ENCODE measurements at regions not wholly inside any gene's neighbourhood (a gene's known extent, or its start where the extent isn't known, plus 50 kb on each side); places are given as distances from the start of the nearest gene placed in this dataset.

DNA sequence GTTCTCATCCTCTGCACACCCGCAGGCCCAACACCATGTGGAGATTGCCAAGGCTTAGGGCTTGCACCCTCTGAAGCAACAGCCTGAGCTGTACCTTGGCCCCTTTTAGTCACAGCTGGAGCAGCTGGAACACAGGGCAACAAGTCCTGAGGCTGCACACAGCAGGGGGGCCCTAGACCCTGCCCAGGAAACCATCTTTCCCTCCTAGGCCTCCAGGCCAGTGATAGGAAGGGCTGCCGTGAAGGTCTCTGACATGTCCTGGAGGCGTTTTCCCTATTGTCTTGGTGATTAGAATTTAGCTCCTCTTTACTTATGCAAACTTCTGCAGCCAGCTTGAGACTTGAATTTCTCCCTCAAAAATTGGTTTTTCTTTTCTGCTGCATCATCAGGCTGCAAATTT lies 373.5 kb upstream of the CLEC14A start:
- H3K4me1 Mint-ChIP-seq = peaks cover 7% of the 10 kb centered on the region
- no peak overlapping the region for H3K27ac Mint-ChIP-seq
- H3K4me3 Mint-ChIP-seq = no peak overlapping the region
- peaks cover 82% of the 10 kb centered on the region for H3K9me3 Mint-ChIP-seq
- ChIA-PET POLR2A (no interaction called here), CTCF (no interaction called here)
- peaks cover 10% of the 10 kb centered on the region for H3K27me3 Mint-ChIP-seq (ENCODE audit: low read depth)
- TF ChIP-seq ZNF263 (CRISPR knock-in tag; IDR thresholded peaks at IDR 0.05; ENCODE audit: low read depth) (no peak), ETV6 (CRISPR knock-in tag; IDR thresholded peaks at IDR 0.05) (no peak), ZBTB21 (CRISPR knock-in tag; IDR thresholded peaks at IDR 0.05; ENCODE audit: borderline replicate concordance) (no peak), ATF1 (CRISPR knock-in tag; IDR thresholded peaks at IDR 0.05) (no peak), RORB (CRISPR knock-in tag; IDR thresholded peaks at IDR 0.05) (no peak), CREM (CRISPR knock-in tag; IDR thresholded peaks at IDR 0.05) (no peak), ZNF219 (CRISPR knock-in tag; IDR thresholded peaks at IDR 0.05; ENCODE audit: borderline replicate concordance) (no peak), TEAD4 (CRISPR knock-in tag; IDR thresholded peaks at IDR 0.05) (no peak), ZNF671 (CRISPR knock-in tag; IDR thresholded peaks at IDR 0.05) (no peak), CREB1 (CRISPR knock-in tag; IDR thresholded peaks at IDR 0.05) (no peak), NFYB (CRISPR knock-in tag; conservative IDR thresholded peaks at IDR 0.05; ENCODE audit: low read depth) (no peak), SMAD4 (CRISPR knock-in tag; IDR thresholded peaks at IDR 0.05) (no peak), NR2C2 (CRISPR knock-in tag; IDR thresholded peaks at IDR 0.05) (no peak), ZNF138 (CRISPR knock-in tag; conservative IDR thresholded peaks at IDR 0.05) (no peak)
- TF ChIP-seq, protein P1, sequence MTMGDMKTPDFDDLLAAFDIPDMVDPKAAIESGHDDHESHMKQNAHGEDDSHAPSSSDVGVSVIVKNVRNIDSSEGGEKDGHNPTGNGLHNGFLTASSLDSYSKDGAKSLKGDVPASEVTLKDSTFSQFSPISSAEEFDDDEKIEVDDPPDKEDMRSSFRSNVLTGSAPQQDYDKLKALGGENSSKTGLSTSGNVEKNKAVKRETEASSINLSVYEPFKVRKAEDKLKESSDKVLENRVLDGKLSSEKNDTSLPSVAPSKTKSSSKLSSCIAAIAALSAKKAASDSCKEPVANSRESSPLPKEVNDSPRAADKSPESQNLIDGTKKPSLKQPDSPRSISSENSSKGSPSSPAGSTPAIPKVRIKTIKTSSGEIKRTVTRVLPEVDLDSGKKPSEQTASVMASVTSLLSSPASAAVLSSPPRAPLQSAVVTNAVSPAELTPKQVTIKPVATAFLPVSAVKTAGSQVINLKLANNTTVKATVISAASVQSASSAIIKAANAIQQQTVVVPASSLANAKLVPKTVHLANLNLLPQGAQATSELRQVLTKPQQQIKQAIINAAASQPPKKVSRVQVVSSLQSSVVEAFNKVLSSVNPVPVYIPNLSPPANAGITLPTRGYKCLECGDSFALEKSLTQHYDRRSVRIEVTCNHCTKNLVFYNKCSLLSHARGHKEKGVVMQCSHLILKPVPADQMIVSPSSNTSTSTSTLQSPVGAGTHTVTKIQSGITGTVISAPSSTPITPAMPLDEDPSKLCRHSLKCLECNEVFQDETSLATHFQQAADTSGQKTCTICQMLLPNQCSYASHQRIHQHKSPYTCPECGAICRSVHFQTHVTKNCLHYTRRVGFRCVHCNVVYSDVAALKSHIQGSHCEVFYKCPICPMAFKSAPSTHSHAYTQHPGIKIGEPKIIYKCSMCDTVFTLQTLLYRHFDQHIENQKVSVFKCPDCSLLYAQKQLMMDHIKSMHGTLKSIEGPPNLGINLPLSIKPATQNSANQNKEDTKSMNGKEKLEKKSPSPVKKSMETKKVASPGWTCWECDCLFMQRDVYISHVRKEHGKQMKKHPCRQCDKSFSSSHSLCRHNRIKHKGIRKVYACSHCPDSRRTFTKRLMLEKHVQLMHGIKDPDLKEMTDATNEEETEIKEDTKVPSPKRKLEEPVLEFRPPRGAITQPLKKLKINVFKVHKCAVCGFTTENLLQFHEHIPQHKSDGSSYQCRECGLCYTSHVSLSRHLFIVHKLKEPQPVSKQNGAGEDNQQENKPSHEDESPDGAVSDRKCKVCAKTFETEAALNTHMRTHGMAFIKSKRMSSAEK (CRISPR knock-in tag; IDR thresholded peaks at IDR 0.05; ENCODE audit: borderline replicate concordance) = no peak
- TF ChIP-seq, protein P2, sequence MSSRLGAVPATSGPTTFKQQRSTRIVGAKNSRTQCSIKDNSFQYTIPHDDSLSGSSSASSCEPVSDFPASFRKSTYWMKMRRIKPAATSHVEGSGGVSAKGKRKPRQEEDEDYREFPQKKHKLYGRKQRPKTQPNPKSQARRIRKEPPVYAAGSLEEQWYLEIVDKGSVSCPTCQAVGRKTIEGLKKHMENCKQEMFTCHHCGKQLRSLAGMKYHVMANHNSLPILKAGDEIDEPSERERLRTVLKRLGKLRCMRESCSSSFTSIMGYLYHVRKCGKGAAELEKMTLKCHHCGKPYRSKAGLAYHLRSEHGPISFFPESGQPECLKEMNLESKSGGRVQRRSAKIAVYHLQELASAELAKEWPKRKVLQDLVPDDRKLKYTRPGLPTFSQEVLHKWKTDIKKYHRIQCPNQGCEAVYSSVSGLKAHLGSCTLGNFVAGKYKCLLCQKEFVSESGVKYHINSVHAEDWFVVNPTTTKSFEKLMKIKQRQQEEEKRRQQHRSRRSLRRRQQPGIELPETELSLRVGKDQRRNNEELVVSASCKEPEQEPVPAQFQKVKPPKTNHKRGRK (CRISPR knock-in tag; IDR thresholded peaks at IDR 0.05; ENCODE audit: borderline replicate concordance) = no peak
- TF ChIP-seq, protein P3, sequence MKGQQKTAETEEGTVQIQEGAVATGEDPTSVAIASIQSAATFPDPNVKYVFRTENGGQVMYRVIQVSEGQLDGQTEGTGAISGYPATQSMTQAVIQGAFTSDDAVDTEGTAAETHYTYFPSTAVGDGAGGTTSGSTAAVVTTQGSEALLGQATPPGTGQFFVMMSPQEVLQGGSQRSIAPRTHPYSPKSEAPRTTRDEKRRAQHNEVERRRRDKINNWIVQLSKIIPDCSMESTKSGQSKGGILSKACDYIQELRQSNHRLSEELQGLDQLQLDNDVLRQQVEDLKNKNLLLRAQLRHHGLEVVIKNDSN (CRISPR knock-in tag; IDR thresholded peaks at IDR 0.05) = no peak
- TF ChIP-seq, protein P4, sequence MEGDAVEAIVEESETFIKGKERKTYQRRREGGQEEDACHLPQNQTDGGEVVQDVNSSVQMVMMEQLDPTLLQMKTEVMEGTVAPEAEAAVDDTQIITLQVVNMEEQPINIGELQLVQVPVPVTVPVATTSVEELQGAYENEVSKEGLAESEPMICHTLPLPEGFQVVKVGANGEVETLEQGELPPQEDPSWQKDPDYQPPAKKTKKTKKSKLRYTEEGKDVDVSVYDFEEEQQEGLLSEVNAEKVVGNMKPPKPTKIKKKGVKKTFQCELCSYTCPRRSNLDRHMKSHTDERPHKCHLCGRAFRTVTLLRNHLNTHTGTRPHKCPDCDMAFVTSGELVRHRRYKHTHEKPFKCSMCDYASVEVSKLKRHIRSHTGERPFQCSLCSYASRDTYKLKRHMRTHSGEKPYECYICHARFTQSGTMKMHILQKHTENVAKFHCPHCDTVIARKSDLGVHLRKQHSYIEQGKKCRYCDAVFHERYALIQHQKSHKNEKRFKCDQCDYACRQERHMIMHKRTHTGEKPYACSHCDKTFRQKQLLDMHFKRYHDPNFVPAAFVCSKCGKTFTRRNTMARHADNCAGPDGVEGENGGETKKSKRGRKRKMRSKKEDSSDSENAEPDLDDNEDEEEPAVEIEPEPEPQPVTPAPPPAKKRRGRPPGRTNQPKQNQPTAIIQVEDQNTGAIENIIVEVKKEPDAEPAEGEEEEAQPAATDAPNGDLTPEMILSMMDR (IDR thresholded peaks at IDR 0.05) = no peak
- TF ChIP-seq, protein P5, sequence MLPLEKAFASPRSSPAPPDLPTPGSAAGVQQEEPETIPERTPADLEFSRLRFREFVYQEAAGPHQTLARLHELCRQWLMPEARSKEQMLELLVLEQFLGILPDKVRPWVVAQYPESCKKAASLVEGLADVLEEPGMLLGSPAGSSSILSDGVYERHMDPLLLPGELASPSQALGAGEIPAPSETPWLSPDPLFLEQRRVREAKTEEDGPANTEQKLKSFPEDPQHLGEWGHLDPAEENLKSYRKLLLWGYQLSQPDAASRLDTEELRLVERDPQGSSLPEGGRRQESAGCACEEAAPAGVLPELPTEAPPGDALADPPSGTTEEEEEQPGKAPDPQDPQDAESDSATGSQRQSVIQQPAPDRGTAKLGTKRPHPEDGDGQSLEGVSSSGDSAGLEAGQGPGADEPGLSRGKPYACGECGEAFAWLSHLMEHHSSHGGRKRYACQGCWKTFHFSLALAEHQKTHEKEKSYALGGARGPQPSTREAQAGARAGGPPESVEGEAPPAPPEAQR (CRISPR knock-in tag; IDR thresholded peaks at IDR 0.05) = no peak
- DNase-seq (ENCODE audit: low spot score) = peak; percentile 23
- peak; percentile 82 for ATAC-seq
- peaks cover 67% of the 10 kb centered on the region for H3K36me3 Mint-ChIP-seq

Data from WTC11 (cell line).